WTC11 (cell line): ENCODE measurements at regions not wholly inside any gene's neighbourhood (a gene's known extent, or its start where the extent isn't known, plus 50 kb on each side); places are given as distances from the start of the nearest gene placed in this dataset.

ENCODE experiments used
- ATAC-seq: fragments of 200-7000 bp; cut with Tn5 transposase; 2 replicates; pipeline ENCODE4 v1.10.0; 2021; ENCODE audit warnings: mild to moderate bottlenecking, moderate library complexity
- CTCF ChIA-PET: fragments of 300-600 bp; sonication (Branson Sonifier 250); formaldehyde crosslinking; loops from one replicate; lab custom pipeline; 2021; ENCODE audit warnings: antibody characterized with exemption; lab: Charles Lee
- POLR2A ChIA-PET: fragments of 350-600 bp; sonication (Branson Sonifier 250); formaldehyde crosslinking; loops from one replicate; lab custom pipeline; 2021; ENCODE audit warnings: antibody characterized with exemption; lab: Charles Lee
- DNase-seq: peaks from one replicate; pipeline ENCODE4 v3.0.0; 2021; ENCODE audit warnings: low spot score
- H3K27ac Mint-ChIP-seq: 2 replicates; pipeline ENCODE4 v1.8.0; 2021; ENCODE audit warnings: mixed read lengths
- H3K27me3 Mint-ChIP-seq: 2 replicates; pipeline ENCODE4 v1.8.0; 2021; ENCODE audit warnings: low read depth, mild to moderate bottlenecking, moderate library complexity, mixed read lengths
- H3K36me3 Mint-ChIP-seq: 2 replicates; pipeline ENCODE4 v1.8.0; 2021; ENCODE audit warnings: mixed read lengths
- H3K4me1 Mint-ChIP-seq: 2 replicates; pipeline ENCODE4 v1.8.0; 2022; ENCODE audit warnings: mixed read lengths
- H3K4me3 Mint-ChIP-seq: 2 replicates; pipeline ENCODE4 v1.8.0; 2021; ENCODE audit warnings: mild to moderate bottlenecking, moderate library complexity, mixed read lengths
- H3K9me3 Mint-ChIP-seq: 2 replicates; pipeline ENCODE4 v1.8.0; 2021; ENCODE audit warnings: mixed read lengths
- AFF4 ChIP-seq: sonication (generic); formaldehyde crosslinking; IDR thresholded peaks from 2 replicates; pipeline ENCODE4 v1.8.1; 2023; ENCODE audit warnings: mild to moderate bottlenecking, missing genetic modification reagents, borderline replicate concordance
- ATF2 ChIP-seq: sonication (generic); formaldehyde crosslinking; IDR thresholded peaks from 2 replicates; pipeline ENCODE4 v1.8.1; 2022; ENCODE audit warnings: low read depth, missing genetic modification reagents, borderline replicate concordance
- E2F4 ChIP-seq: sonication (generic); formaldehyde crosslinking; IDR thresholded peaks from 2 replicates; pipeline ENCODE4 v1.8.1; 2022; ENCODE audit warnings: low read depth, mild to moderate bottlenecking, moderate library complexity, missing genetic modification reagents, borderline replicate concordance
- ELF4 ChIP-seq: sonication (generic); formaldehyde crosslinking; IDR thresholded peaks from 2 replicates; pipeline ENCODE4 v1.8.1; 2022; ENCODE audit warnings: low read depth, mild to moderate bottlenecking, moderate library complexity, missing genetic modification reagents
- EMX1 ChIP-seq: fragments of 250-450 bp; sonication (Bioruptor Pico); IDR thresholded peaks from 2 replicates; pipeline ENCODE4 v1.8.0; 2021; ENCODE audit warnings: mild to moderate bottlenecking
- FOXJ3 ChIP-seq: sonication (generic); formaldehyde crosslinking; IDR thresholded peaks from 2 replicates; pipeline ENCODE4 v1.9.0; 2021; ENCODE audit warnings: missing genetic modification reagents, mild to moderate bottlenecking, borderline replicate concordance
- FOXP1 ChIP-seq: sonication (generic); formaldehyde crosslinking; IDR thresholded peaks from 2 replicates; pipeline ENCODE4 v1.8.0; 2022; ENCODE audit warnings: missing genetic modification reagents, mild to moderate bottlenecking, moderate library complexity, borderline replicate concordance
- JAZF1 ChIP-seq: fragments of 250-450 bp; sonication (Bioruptor Pico); IDR thresholded peaks from 2 replicates; pipeline ENCODE4 v1.9.0; 2021; ENCODE audit warnings: moderate library complexity, mild to moderate bottlenecking, inconsistent platforms
- JUN ChIP-seq: sonication (generic); formaldehyde crosslinking; IDR thresholded peaks from 2 replicates; pipeline ENCODE4 v1.8.0; 2023; ENCODE audit warnings: mild to moderate bottlenecking, missing genetic modification reagents
- MYBL2 ChIP-seq: sonication (generic); formaldehyde crosslinking; IDR thresholded peaks from 2 replicates; pipeline ENCODE4 v1.8.1; 2023; ENCODE audit warnings: mild to moderate bottlenecking, moderate library complexity, missing genetic modification reagents
- NR1H2 ChIP-seq: sonication (generic); formaldehyde crosslinking; IDR thresholded peaks from 2 replicates; pipeline ENCODE4 v1.9.0; 2021; ENCODE audit warnings: mild to moderate bottlenecking, moderate library complexity, missing genetic modification reagents
- NR3C1 ChIP-seq: sonication (generic); formaldehyde crosslinking; conservative IDR thresholded peaks from 2 replicates; pipeline ENCODE4 v1.8.1; 2023; ENCODE audit warnings: low read depth, mild to moderate bottlenecking, missing genetic modification reagents
- OVOL2 ChIP-seq: fragments of 250-450 bp; sonication (Bioruptor Pico); IDR thresholded peaks from 2 replicates; pipeline ENCODE4 v1.9.0; 2021; ENCODE audit warnings: mild to moderate bottlenecking, borderline replicate concordance
- RELA ChIP-seq: sonication (generic); formaldehyde crosslinking; IDR thresholded peaks from 2 replicates; pipeline ENCODE4 v1.8.1; 2022; ENCODE audit warnings: missing genetic modification reagents, mild to moderate bottlenecking, borderline replicate concordance
- SMAD3 ChIP-seq: sonication (generic); formaldehyde crosslinking; IDR thresholded peaks from 2 replicates; pipeline ENCODE4 v1.8.0; 2022; ENCODE audit warnings: missing genetic modification reagents, mild to moderate bottlenecking, borderline replicate concordance
- STAT6 ChIP-seq: sonication (generic); formaldehyde crosslinking; conservative IDR thresholded peaks from 2 replicates; pipeline ENCODE4 v1.8.1; 2023; ENCODE audit warnings: mild to moderate bottlenecking, low read depth, missing genetic modification reagents, moderate library complexity
- USF1 ChIP-seq: sonication (generic); formaldehyde crosslinking; IDR thresholded peaks from 2 replicates; pipeline ENCODE4 v1.8.0; 2022; ENCODE audit warnings: mild to moderate bottlenecking, missing genetic modification reagents
- ZMAT4 ChIP-seq: fragments of 250-450 bp; sonication (Bioruptor Pico); IDR thresholded peaks from 2 replicates; pipeline ENCODE4 v1.9.0; 2021; ENCODE audit warnings: mild to moderate bottlenecking
- ZNF219 ChIP-seq: sonication (generic); formaldehyde crosslinking; IDR thresholded peaks from 2 replicates; pipeline ENCODE4 v1.8.0; 2023; ENCODE audit warnings: missing genetic modification reagents, mild to moderate bottlenecking, borderline replicate concordance
- ZNF232 ChIP-seq: sonication (generic); formaldehyde crosslinking; IDR thresholded peaks from 2 replicates; pipeline ENCODE4 v1.8.0; 2022; ENCODE audit warnings: mild to moderate bottlenecking, missing genetic modification reagents

GRCh38 chr3:26081806-26082205 lies 291.9 kb downstream of the OXSM start:
- ATAC-seq: no peak
- TF ChIP-seq NR1H2 (CRISPR knock-in tag): no peak
- no peak for TF ChIP-seq FOXJ3
- TF ChIP-seq JUN: no peak
- TF ChIP-seq FOXP1 (CRISPR knock-in tag): no peak
- no peak for TF ChIP-seq ATF2
- no peak for TF ChIP-seq SMAD3
- no peak for TF ChIP-seq ZNF219 (CRISPR knock-in tag)
- TF ChIP-seq USF1: no peak
- no peak for TF ChIP-seq RELA (CRISPR knock-in tag)
- TF ChIP-seq E2F4: no peak
- ChIA-PET CTCF (no interaction called here), POLR2A (no interaction called here)
- H3K27ac Mint-ChIP-seq: no peak overlapping the region
- DNase-seq: no peak
- H3K36me3 Mint-ChIP-seq: peaks cover 8% of the 10 kb centered on the region
- H3K4me1 Mint-ChIP-seq: no peaks in the 10 kb centered on the region
- H3K27me3 Mint-ChIP-seq: no peaks in the 10 kb centered on the region
- no peak overlapping the region for H3K4me3 Mint-ChIP-seq
- peaks cover 29% of the 10 kb centered on the region for H3K9me3 Mint-ChIP-seq

GRCh38 chr3:26082911-26083310 lies 293.0 kb downstream of the OXSM start:
- H3K36me3 Mint-ChIP-seq: peaks cover 19% of the 10 kb centered on the region
- CTCF ChIA-PET: no interaction called here
- H3K4me3 Mint-ChIP-seq: no peak overlapping the region
- no peak for TF ChIP-seq EMX1 (CRISPR knock-in tag)
- TF ChIP-seq JUN: no peak
- no peak for TF ChIP-seq AFF4
- no peak for TF ChIP-seq NR3C1 (CRISPR knock-in tag)
- no peak for TF ChIP-seq ELF4 (CRISPR knock-in tag)
- TF ChIP-seq OVOL2 (CRISPR knock-in tag): no peak
- no peak for TF ChIP-seq JAZF1 (CRISPR knock-in tag)
- no peak for TF ChIP-seq ATF2
- TF ChIP-seq MYBL2 (CRISPR knock-in tag): no peak
- no peak for TF ChIP-seq STAT6 (CRISPR knock-in tag)
- no peak for TF ChIP-seq ZMAT4 (CRISPR knock-in tag)
- TF ChIP-seq ZNF232 (CRISPR knock-in tag): no peak
- TF ChIP-seq FOXJ3: no peak
- H3K9me3 Mint-ChIP-seq: peaks cover 40% of the 10 kb centered on the region
- ATAC-seq (no peak), DNase-seq (no peak)
- POLR2A ChIA-PET: interaction anchor here (0.6 kb wide), 1 partner anchor 218 kb away, joined by 3 read pairs; no protein-coding TSS in a partner anchor
- no peak overlapping the region for H3K27ac Mint-ChIP-seq
- H3K4me1 Mint-ChIP-seq: no peaks in the 10 kb centered on the region
- no peaks in the 10 kb centered on the region for H3K27me3 Mint-ChIP-seq
